ENCODE measurements at regions not wholly inside any gene's neighbourhood (a gene's known extent, or its start where the extent isn't known, plus 50 kb on each side); places are given as distances from the start of the nearest gene placed in this dataset.
A peak's percentile ranks its signal among the peaks of the same experiment; 100 is the strongest.
"Not testable (repeated sequence)": the region's sequence is repeated elsewhere in the genome, so short reads cannot be mapped to it uniquely, and the experiment has no call there.

DNA sequence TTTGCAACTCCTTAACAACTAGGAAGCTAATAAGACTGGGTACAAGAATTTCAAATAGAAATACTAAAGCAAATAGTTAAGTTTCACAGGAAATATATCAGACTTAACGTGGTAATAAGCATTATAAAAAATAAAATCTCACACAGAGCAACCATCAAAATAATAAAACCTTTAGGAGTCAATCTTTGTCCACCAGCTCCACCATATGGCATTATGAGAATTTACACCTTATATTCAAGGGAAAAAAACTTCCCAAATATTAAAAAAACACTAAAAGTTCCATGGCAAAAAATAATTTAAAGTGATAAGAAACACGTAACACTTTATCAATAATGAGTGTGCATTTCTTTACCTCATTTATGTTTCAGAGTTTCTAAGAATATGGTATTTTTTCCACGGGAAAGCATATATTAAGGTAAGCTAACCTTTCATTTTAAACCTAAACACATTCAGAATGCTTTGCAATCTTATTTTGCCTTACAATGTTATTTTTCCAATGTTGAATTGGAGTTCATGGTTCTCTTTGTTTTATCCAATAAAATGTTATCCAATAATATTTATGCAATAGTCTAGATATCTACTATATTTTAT, 423.2 kb upstream of the SGCG start:
- DNase-seq (ENCODE audit: low read depth): no peak

DNA sequence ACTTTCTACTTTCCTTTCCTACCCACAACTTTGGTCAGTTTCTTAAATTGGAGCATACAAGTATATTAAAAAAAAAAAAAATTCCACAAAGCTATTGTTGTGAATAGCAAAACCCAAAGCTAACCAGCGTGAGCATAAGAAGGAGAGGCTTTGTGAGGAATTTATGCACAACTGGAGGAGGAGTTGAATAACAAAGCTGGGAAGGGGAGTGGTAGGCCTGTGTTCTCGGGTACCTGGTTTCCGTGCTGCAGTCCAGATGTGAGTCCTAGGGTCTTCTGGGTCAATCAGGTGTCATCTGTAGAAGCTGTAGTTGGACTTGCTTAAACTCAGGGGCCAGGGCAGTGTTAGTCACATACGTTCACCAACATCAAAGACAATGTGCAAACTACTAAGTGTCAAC, 422.5 kb upstream of the SGCG start:
- DNase-seq (ENCODE audit: low read depth): no peak

DNA sequence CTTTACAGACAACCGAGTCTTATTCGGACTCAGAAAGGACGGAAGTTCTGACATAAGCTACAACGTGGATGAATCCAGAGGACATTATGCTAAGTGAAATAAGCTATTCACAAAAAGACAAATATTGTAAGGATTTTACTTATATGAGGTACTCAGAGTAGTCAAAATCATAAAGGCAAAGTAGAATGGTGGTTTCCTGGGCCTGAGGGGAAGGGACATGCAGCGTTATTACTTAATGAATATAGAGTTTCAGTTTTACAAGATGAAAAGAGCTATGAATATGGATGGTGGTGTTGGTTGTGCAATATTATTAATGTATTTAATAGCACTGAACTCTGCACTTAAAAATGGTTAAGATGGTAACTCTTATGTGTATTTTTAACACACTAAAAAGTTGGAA, 419.1 kb upstream of the SGCG start:
- DNase-seq (ENCODE audit: low read depth): no peak

DNA sequence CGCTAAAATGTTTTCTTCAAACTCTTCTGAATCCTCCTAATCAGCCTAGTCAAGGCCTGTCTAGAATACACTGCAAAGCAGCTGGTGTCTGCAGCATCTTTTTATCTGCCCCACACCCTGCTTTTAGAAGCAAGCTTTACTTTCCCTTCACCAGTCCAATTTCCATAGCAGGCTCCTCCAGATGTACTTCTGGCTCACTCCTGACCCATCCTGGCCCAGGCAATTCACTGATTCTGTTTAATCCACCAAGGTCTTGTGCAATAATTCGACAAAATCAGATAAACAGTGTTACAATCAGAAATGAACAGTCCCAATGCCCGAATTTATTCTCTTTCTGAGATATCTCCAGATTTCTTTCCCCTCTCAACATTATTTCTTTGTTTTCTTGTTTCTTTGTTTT, 415.2 kb upstream of the SGCG start:
- no peak for DNase-seq (ENCODE audit: low read depth)

DNA sequence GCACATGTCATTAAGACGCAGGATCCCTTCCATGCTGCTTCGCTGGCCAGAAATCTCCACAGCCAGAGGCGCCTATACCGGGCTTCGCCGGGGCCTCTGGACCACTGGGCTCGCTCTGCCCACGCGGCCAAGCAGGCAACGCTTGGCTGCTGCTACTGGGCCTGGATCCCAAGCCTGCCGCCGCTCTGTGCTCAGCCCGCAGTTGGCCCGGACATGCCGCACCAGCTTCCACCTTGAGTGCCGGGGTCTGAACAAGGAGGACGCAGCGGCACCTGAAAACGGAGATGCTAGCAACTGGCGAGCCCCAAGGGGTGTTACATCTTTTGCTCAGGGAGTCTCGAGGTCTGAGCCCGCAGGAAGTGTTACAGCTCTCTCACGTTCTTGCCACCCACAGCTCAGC, 409.9 kb upstream of the SGCG start:
- DNase-seq (ENCODE audit: low read depth): no peak

DNA sequence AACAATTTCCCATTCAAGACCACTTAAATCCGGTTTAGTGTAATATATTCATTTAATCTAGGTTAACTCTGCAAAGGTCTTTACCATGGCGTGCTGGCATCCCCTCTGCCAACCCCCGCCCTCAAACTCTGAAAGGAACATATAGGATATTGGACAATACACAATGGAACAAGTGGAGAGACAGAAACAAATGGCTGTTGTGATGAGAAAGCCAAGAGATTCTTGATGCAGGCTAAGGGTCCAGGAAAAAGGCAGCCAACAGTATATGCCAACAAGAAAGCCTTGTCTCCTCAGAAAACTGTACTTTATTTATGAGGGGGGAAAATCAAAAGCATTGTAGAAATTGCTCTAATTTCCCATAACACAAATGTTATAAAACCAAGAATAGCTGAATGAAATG, 407.3 kb upstream of the SGCG start:
- DNase-seq (ENCODE audit: low read depth): no peak

DNA sequence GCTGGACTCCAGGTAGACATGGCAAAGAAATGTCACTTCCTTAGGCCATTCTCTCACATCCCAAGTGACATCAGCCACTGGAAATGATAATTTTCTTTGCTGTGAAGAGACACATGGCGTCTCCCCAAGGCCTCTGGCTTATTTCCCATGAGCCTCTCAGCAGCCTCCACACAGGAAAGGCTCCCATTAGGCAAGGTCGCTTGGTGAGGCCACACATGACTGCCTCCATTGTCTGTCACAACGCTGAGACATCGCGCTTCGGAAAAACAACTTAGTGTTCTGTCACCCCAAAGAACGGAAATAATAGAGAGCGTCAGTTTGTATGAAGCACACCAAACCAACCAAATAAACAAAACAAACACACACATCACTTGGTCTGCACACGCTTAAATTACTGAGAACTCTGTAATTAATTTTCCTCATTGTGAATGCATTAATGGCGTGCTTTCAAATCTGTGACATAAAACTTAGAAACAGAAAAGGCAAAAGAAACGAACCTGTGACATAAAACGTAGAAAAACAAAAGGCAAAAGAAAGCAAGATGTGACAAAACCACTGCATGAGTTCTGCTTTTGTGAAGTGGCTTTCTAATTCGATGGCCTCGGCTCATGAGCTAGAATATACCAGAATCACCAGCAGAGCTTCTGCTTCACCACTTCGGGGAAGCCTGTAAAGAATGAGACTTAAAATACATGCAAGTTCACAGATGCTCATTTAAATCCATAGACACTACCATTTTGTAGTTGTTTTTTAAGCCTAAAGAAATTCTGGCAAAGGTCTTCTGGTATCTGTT, 404.2 kb upstream of the SGCG start:
- DNase-seq (ENCODE audit: low read depth): no peak

DNA sequence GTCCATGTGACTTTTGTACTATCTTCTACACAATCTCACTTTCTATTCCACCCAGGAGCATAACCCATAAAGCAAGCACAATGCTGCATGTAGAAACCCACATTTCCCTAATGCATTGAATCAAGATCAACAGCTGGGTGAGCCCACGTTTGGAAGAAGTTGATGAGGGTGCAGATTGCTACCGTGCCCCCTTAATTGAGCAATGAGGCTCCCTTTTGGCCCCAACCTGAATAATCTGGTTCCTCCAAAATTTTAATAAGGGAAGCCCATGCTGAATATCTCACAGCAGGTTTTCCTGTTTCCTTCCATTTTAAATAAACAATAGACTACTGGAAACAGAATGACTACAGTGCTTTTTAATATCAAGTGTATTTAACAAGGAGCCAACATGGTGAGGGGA, 403.6 kb upstream of the SGCG start:
- no peak for DNase-seq (ENCODE audit: low read depth)

DNA sequence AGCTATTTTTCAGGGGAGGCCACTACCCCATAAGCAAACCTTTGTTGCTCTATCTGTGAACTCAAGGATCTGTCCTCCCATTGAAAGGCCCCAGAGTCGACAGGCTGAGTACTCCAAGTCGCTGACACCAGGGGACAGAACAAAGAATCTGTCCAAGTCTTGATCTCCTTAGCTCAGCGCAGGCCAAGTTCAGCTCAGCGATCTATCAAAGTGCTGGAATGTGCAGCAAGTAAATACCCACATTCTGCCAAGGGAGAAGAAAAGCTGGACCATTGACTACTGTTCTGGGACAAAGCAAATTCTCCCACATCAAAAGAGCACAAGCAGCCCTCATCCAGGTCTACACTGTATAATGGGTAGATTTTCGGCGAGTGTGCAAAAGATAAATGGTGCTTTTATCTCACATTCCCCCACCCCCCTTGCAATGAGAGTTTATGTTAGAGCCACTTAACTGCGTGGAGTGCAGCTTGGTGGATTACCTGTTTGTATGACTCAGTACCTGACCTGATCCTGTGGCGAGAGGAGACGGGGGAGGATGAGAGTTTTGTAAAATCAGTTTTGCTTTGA, 391.7 kb upstream of the SGCG start:
- DNase-seq (ENCODE audit: low read depth): no peak

DNA sequence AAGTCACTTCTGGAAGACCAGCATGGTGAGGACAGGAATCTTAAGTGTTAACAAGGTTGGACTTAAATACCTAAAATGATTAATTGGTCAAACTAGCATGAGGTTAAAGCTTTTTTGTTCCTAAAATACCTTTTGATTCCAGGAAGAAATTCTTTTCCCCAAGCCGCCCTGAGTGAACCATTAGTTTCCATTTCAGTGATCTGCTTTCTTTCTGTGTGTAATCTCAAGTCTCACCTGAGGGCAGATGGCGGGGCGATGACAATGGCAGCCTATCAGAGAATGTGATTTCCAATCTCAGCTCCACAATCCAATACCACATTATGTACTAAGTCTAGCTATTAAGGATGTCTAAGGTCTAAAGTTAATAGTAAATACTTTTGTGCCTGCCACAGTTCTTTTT, 390.9 kb upstream of the SGCG start:
- no peak for DNase-seq (ENCODE audit: low read depth)

DNA sequence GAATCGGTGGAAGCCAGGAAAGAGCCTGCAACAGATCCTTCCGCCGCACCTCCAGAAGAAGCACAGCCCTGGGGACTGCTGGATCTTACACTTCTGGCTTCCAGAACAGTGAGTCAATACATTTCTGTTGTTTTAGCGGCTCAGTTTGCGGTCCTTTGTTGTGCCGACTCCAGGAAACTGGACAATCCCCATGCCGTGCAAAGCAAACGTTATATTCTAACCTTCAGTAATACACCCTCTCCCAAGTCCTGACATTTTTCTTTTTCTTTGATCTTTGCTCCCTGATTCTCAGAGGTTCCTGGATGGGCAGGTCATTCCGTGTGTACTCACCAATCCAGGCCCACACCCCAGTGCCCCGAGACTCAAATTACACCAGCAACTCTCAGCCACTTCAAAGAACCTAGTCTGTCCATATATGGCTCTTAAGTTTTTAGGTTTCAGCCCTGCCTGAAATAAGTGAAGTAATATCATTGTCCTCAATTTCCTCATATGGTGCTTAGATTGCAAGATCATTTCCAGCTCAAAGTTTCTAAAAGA, 387.1 kb upstream of the SGCG start:
- no peak for DNase-seq (ENCODE audit: low read depth)

DNA sequence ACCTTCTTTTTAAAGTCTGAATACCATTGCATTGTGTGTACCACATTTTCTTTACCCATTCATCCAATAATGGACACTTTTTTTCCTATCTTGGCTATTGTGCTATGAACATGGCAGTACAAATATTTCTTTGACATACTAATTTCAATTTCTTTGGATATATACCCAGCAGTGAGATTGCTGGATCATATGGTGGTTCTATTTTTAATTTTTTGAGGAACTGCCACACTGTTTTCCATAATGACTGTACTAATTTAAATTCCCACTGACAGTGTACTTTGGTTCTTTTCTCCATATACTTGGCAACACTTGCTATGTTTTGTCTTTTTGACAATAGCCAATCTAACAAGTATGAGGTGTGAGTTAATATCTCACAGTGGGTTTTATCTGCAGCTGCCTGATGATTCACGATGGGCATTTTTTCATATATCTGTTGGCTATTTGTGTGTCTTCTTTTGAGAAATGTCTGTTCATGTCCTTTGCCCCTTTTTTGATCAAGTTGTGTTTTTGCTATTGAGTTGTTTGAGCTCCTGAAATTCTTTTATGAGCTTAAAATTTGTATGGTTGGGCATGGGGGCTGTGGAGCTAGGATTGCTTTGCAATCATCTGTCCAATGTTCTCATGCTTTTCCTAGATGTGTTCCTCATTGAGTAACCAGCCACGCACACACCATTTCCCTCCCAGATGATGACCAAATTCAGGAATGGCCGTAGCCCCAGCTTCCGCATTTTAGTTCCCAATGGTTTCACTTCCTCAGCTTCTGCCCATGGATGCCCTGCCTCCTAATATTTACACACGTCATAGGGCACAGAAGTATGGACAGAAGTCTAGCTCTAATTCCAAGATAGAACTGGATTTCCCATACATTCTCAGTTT, 380.0 kb upstream of the SGCG start:
- peak; percentile 3 for DNase-seq (ENCODE audit: low read depth)

DNA sequence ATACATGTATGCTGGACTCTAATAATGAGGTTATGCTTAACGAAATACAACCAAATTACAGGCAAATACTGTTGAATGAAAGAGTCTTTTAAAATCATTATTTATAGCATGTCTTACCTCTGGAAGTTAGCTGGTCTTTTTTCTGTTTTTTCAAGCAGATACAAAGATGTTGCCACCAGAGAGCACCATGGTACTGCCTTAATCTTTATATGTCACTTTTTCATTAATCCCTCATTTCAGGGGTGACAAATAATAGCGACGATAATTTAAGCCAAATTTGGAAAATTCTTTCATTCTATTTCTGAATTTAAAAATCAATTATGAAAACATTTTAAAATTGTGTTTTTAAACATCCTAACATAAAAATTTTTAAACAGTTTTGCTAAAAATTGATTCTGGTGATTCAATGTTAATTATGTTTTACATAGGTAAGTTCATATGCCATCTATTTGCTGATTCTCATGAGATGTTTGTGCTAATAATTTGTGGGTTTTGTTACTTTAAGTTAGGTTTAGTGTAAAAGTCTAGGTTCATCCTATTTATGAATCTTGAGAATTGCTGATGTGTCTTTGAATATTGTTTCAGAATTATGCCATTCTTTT, 379.3 kb upstream of the SGCG start:
- DNase-seq (ENCODE audit: low read depth): no peak

DNA sequence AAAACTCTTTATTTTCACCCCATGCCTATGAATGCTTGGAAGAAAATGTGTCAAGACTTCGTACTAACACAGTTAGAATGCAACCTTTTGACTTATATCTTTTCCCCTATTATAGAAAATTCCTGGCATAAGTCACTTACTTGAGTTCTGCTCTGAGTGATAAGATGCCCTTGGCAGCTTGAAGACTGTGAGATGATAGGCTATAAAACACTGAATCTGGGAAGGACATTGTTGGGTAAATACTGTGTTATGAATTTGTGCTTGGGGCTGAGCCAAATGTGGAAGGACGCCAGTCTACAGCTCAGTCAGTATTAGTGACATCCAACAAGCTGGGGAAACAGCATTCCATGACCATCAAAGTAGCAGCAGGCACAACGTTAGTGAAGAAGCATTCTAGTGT, 368.0 kb upstream of the SGCG start:
- DNase-seq (ENCODE audit: low read depth): no peak

DNA sequence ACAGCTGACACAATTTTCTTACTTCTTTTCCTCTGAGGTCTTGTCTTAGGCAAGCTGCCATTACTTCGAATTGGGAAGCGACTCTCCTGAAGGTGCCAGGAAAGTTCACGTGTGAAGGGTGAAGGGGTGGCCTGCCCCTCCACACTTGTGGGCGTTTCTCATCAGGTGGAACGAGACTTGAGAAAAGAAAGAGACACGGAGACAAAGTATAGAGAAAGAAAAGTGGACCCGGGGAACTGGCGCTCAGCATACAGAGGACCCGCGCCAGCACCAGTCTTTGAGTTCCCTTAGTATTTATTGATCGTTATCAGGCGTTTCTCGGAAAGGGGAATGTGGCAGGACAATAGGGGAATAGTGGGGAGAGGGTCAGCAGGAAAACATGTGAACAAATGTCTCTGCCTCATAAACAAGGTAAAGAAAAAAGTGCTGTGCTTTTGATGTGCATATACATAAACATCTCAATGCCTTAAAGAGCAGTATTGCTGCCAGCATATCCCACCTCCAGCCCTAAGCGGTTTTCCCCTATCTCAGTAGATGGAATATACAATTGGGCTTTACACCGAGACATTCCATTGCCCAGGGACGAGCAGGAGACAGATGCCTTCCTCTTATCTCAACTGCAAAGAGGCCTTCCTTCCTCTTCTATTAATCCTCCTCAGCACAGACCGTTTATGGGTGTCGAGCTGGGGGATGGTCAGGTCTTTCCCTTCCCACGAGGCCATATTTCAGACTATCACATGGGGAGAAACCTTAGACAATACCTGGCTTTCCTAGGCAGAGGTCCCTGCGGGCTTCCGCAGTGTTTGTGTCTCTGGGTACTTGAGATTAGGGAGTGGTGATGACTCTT, 367.0 kb upstream of the SGCG start:
- not testable (repeated sequence) for DNase-seq (ENCODE audit: low read depth)

DNA sequence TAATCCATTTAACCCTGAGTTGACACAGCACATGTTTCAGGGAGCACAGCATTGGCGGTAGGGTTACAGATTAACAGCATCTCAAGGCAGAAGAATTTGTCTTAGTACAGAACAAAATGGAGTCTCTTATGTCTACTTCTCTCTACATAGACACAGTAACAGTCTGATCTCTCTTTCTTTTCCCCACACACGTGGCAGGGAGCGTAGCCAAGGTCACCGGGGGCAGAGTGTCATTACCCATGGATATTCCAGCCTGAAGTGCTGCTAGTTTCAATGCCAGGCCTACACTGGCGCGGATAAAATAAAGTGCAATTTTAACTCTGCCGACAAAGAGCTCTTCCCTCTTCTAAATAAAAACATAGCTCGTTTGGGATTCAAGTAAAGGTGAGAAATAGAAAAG, 366.3 kb upstream of the SGCG start:
- DNase-seq (ENCODE audit: low read depth): not testable (repeated sequence)

DNA sequence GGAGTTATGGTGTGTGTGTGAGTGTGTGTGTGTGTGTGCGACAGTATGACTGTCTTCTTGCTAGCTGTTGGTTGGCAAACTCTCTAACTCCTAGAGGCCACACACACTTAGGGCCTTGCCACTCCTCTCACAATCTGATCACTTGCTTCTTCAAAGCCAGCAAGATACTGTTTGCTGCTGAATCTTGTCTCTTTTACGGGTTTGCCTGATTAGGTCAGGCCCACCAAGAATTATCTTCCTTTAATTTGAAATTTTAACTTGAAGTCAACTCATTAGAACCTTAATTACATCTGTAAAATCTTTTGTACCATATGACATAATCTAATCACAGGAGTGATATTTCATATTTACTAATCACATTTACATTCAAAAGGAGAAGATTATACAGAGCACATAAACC, 359.2 kb upstream of the SGCG start:
- DNase-seq (ENCODE audit: low read depth): no peak

DNA sequence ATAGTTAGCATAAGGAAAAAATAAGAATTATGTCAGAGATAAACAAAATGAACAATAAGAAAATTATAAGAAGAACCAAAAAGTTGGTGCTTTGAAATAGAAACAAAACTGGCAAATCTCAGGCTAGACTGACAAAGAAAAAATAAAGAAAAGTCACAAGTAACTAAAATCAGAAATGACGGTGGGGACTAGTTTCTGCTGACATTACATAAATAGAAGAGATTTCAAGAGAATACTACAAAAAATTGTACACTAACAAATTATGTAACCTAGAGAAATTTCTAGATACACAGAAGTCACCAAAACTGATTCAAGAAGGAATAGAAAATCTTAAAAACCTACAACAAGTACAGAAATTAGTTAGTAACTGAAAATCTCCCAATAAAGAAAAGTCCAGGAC, 355.6 kb upstream of the SGCG start:
- no peak for DNase-seq (ENCODE audit: low read depth)

DNA sequence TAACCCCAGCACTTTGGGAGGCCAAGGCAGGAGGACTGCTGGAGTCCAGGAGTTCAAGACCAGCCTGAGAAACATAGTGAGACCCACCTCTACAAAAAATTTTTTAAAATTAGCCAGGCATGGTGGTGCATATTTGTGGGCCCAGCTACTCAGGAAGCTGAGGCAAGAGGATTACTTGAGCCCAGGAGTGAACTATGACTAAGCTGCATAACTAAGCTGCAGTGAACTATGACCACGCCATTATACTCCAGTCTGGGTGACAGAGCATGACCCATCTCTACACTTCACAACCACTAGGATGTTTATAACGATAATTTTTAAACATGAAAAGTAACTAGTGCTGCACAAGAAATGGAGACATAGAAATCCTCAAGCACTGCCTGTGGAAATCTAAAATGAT, 352.7 kb upstream of the SGCG start:
- DNase-seq (ENCODE audit: low read depth): no peak

DNA sequence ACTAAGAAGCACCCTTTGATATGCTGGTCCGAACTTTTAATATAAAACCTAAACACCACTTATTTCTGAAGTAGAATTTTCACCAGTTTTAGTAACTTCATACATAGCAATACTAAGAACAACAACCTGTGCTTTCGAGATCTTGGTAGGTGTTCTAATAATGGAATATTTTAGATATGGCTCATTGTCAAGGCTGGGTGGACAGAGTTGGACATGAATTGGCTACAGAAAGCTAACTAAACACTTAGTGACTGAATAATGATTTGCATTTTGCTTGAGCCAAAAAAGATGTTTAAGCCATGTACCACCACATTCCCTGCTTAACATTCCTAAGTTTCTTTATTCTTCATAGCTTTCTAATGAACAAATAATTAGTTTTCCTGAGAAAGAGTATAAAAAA, 344.3 kb upstream of the SGCG start:
- no peak for DNase-seq (ENCODE audit: low read depth)

DNA sequence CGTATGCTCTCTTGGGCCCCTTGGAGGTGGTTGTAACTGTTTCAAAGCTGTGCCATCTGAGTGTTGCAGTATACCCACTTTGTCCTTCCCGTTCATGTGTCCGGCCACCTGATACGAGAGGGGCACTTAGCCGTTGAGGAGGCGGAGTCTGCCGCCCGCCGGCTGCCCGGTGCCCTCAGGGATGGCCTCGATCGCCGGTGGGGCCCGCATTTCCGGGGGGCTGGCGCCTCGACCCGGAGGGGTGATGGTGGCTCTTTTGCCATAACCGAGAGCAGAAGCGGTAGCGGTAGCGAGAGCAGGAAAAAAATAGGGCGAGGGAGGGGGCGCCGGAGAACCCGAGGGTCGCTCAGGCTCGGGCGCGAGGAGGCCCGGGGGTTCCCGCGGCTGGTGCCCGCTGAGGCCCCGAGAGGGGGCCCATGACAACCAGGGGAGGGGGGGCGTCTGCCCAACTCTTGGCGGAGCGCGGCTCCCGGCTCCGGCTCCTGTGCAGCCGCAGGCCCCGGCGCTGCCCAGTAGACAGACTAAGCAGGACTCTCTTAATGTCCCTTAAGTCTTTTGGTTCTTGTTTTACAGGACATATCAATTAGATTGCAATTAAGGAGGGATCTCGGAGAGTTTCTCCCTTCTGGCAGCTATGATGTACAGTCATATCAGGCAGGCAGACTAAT, 342.7 kb upstream of the SGCG start:
- DNase-seq (ENCODE audit: low read depth): no peak

Measured in fibroblast of gingiva (primary cell).